WTC11 (cell line): ENCODE measurements at regions not wholly inside any gene's neighbourhood (a gene's known extent, or its start where the extent isn't known, plus 50 kb on each side); places are given as distances from the start of the nearest gene placed in this dataset.

ENCODE experiments used
- ATAC-seq: fragments of 200-7000 bp; cut with Tn5 transposase; 2 replicates; pipeline ENCODE4 v1.10.0; 2021; ENCODE audit warnings: mild to moderate bottlenecking, moderate library complexity
- CTCF ChIA-PET: fragments of 300-600 bp; sonication (Branson Sonifier 250); formaldehyde crosslinking; loops from one replicate; lab custom pipeline; 2021; ENCODE audit warnings: antibody characterized with exemption; lab: Charles Lee
- POLR2A ChIA-PET: fragments of 350-600 bp; sonication (Branson Sonifier 250); formaldehyde crosslinking; loops from one replicate; lab custom pipeline; 2021; ENCODE audit warnings: antibody characterized with exemption; lab: Charles Lee
- DNase-seq: peaks from one replicate; pipeline ENCODE4 v3.0.0; 2021; ENCODE audit warnings: low spot score
- H3K27ac Mint-ChIP-seq: 2 replicates; pipeline ENCODE4 v1.8.0; 2021; ENCODE audit warnings: mixed read lengths
- H3K27me3 Mint-ChIP-seq: 2 replicates; pipeline ENCODE4 v1.8.0; 2021; ENCODE audit warnings: low read depth, mild to moderate bottlenecking, moderate library complexity, mixed read lengths
- H3K36me3 Mint-ChIP-seq: 2 replicates; pipeline ENCODE4 v1.8.0; 2021; ENCODE audit warnings: mixed read lengths
- H3K4me1 Mint-ChIP-seq: 2 replicates; pipeline ENCODE4 v1.8.0; 2022; ENCODE audit warnings: mixed read lengths
- H3K4me3 Mint-ChIP-seq: 2 replicates; pipeline ENCODE4 v1.8.0; 2021; ENCODE audit warnings: mild to moderate bottlenecking, moderate library complexity, mixed read lengths
- H3K9me3 Mint-ChIP-seq: 2 replicates; pipeline ENCODE4 v1.8.0; 2021; ENCODE audit warnings: mixed read lengths
- ARID4B ChIP-seq: sonication (generic); formaldehyde crosslinking; IDR thresholded peaks from 2 replicates; pipeline ENCODE4 v1.8.0; 2023; ENCODE audit warnings: missing genetic modification reagents, mild to moderate bottlenecking, borderline replicate concordance
- ATF1 ChIP-seq: sonication (generic); formaldehyde crosslinking; IDR thresholded peaks from 2 replicates; pipeline ENCODE4 v1.8.1; 2023; ENCODE audit warnings: mild to moderate bottlenecking, moderate library complexity, missing genetic modification reagents
- ATF6 ChIP-seq: sonication (generic); formaldehyde crosslinking; IDR thresholded peaks from 2 replicates; pipeline ENCODE4 v1.8.1; 2023; ENCODE audit warnings: mild to moderate bottlenecking, missing genetic modification reagents
- CBFB ChIP-seq: sonication (generic); formaldehyde crosslinking; IDR thresholded peaks from 2 replicates; pipeline ENCODE4 v1.8.1; 2022; ENCODE audit warnings: mild to moderate bottlenecking, low read depth, missing genetic modification reagents
- ELF4 ChIP-seq: sonication (generic); formaldehyde crosslinking; IDR thresholded peaks from 2 replicates; pipeline ENCODE4 v1.8.1; 2022; ENCODE audit warnings: low read depth, mild to moderate bottlenecking, moderate library complexity, missing genetic modification reagents
- GRHL2 ChIP-seq: fragments of 250-450 bp; sonication (Bioruptor Pico); IDR thresholded peaks from 2 replicates; pipeline ENCODE4 v1.8.0; 2022; ENCODE audit warnings: mild to moderate bottlenecking, moderate library complexity; ENCODE audit not compliant: insufficient replicate concordance, severe bottlenecking
- IRF2 ChIP-seq: sonication (generic); formaldehyde crosslinking; IDR thresholded peaks from 2 replicates; pipeline ENCODE4 v1.8.0; 2022; ENCODE audit warnings: low read depth, missing genetic modification reagents, borderline replicate concordance
- NR3C1 ChIP-seq: sonication (generic); formaldehyde crosslinking; conservative IDR thresholded peaks from 2 replicates; pipeline ENCODE4 v1.8.1; 2023; ENCODE audit warnings: low read depth, mild to moderate bottlenecking, missing genetic modification reagents
- PRRX2 ChIP-seq: fragments of 250-450 bp; sonication (Bioruptor Pico); IDR thresholded peaks from 2 replicates; pipeline ENCODE4 v1.8.0; 2021; ENCODE audit warnings: mild to moderate bottlenecking
- TP53 ChIP-seq: sonication (generic); formaldehyde crosslinking; IDR thresholded peaks from 2 replicates; pipeline ENCODE4 v1.8.1; 2023; ENCODE audit warnings: mild to moderate bottlenecking, missing genetic modification reagents
- USF1 ChIP-seq: sonication (generic); formaldehyde crosslinking; IDR thresholded peaks from 2 replicates; pipeline ENCODE4 v1.8.0; 2022; ENCODE audit warnings: mild to moderate bottlenecking, missing genetic modification reagents
- USF2 ChIP-seq: sonication (generic); formaldehyde crosslinking; IDR thresholded peaks from 2 replicates; pipeline ENCODE4 v1.8.1; 2023; ENCODE audit warnings: mild to moderate bottlenecking, missing genetic modification reagents, moderate library complexity
- ZBTB43 ChIP-seq: sonication (generic); formaldehyde crosslinking; IDR thresholded peaks from 2 replicates; pipeline ENCODE4 v1.8.1; 2023; ENCODE audit warnings: mild to moderate bottlenecking, missing genetic modification reagents
- ZNF423 ChIP-seq: fragments of 250-450 bp; sonication (Bioruptor Pico); IDR thresholded peaks from 2 replicates; pipeline ENCODE4 v2.1.2; 2022; ENCODE audit warnings: mild to moderate bottlenecking, moderate library complexity
- ZNF425 ChIP-seq: fragments of 250-450 bp; sonication (Bioruptor Pico); conservative IDR thresholded peaks from 2 replicates; pipeline ENCODE4 v1.9.0; 2021; ENCODE audit warnings: mild to moderate bottlenecking
- ZNF512 ChIP-seq: sonication (generic); formaldehyde crosslinking; IDR thresholded peaks from 2 replicates; pipeline ENCODE4 v1.8.1; 2022; ENCODE audit warnings: missing genetic modification reagents, borderline replicate concordance

GRCh38 chr2:59888015-59888414, 665.4 kb downstream of the BCL11A start:
- peaks cover 55% of the 10 kb centered on the region for H3K4me1 Mint-ChIP-seq
- peaks cover 20% of the 10 kb centered on the region for H3K9me3 Mint-ChIP-seq
- ChIA-PET POLR2A (no interaction called here), CTCF (interaction anchor here (0.6 to 2.2 kb wide), 4 partner anchors 10 to 136 kb away, joined by 3 to 7 read pairs (median 4); no protein-coding TSS in a partner anchor)
- TF ChIP-seq ZBTB43 (CRISPR knock-in tag) (no peak), ZNF423 (CRISPR knock-in tag) (0 out of 2 replicates have a peak, but pooled peaks have one; percentile 13), CBFB (CRISPR knock-in tag) (no peak)
- peaks cover 4% of the 10 kb centered on the region; the same call in 1 of the 2 replicates for H3K36me3 Mint-ChIP-seq
- peak overlapping the region; percentile 97 for H3K27ac Mint-ChIP-seq
- H3K4me3 Mint-ChIP-seq: peak overlapping the region; percentile 14; the same call in 1 of the 2 replicates
- DNase-seq (peak; percentile 29), ATAC-seq (peak; percentile 82)
- peaks cover 3% of the 10 kb centered on the region; the same call in 1 of the 2 replicates for H3K27me3 Mint-ChIP-seq

- no peak for TF ChIP-seq GRHL2 (CRISPR knock-in tag)
- no peak for TF ChIP-seq ELF4
- no peak for TF ChIP-seq ATF6
- no peak for TF ChIP-seq IRF2
- no peak for TF ChIP-seq USF2 (CRISPR knock-in tag)
- no peak for TF ChIP-seq PRRX2
- no peak for TF ChIP-seq ATF1
- TF ChIP-seq ARID4B: no peak
- TF ChIP-seq ZNF512 (CRISPR knock-in tag): no peak
- no peak for TF ChIP-seq ZBTB43 (CRISPR knock-in tag)
- TF ChIP-seq TP53 (CRISPR knock-in tag): no peak
- TF ChIP-seq NR3C1: no peak
- no peak for TF ChIP-seq USF1
- TF ChIP-seq ZNF425 (CRISPR knock-in tag): no peak
- Mint-ChIP-seq H3K36me3 (peaks cover 4% of the 10 kb centered on the region; the same call in 1 of the 2 replicates), H3K4me1 (peaks cover 50% of the 10 kb centered on the region), H3K27ac (peak overlapping the region; percentile 97), H3K9me3 (peaks cover 20% of the 10 kb centered on the region), H3K4me3 (no peak overlapping the region), H3K27me3 (peaks cover 3% of the 10 kb centered on the region; the same call in 1 of the 2 replicates)
- DNase-seq (no peak), ATAC-seq (no peak)
- POLR2A ChIA-PET: no interaction called here
- CTCF ChIA-PET: interaction anchor here (1.2 to 2.2 kb wide), 3 partner anchors 10 to 45 kb away, joined by 4 to 7 read pairs (median 5); no protein-coding TSS in a partner anchor
Observed at GRCh38 chr2:59887366-59887765, 666.1 kb downstream of the BCL11A start.
